Endodermal cell (in vitro differentiated cells): ENCODE measurements at regions not wholly inside any gene's neighbourhood (a gene's known extent, or its start where the extent isn't known, plus 50 kb on each side); places are given as distances from the start of the nearest gene placed in this dataset.

Experiments used
- DNase-seq: peaks from one replicate; pipeline ENCODE4 v3.0.0-alpha.2; 2017
- H3K27ac ChIP-seq: 2 replicates; pipeline ENCODE4 v1.5.1; 2013; ENCODE audit warnings: mild to moderate bottlenecking, low read depth, low read length, moderate library complexity
- H3K27me3 ChIP-seq: 2 replicates; pipeline ENCODE4 v1.6.1; 2013; ENCODE audit warnings: mild to moderate bottlenecking, low read length, moderate library complexity; ENCODE audit not compliant: insufficient read depth, control insufficient read depth, poor library complexity, severe bottlenecking
- H3K36me3 ChIP-seq: 2 replicates; pipeline ENCODE4 v1.7.0; 2013; ENCODE audit warnings: mild to moderate bottlenecking, low read length, moderate library complexity; ENCODE audit not compliant: control insufficient read depth, insufficient read depth
- H3K4me1 ChIP-seq: one replicate; pipeline ENCODE4 v1.7.0; 2013; ENCODE audit warnings: low read length; ENCODE audit not compliant: control insufficient read depth, insufficient read depth
- H3K4me3 ChIP-seq: 2 replicates; pipeline ENCODE4 v1.5.1; 2013; ENCODE audit warnings: mild to moderate bottlenecking, low read length, moderate library complexity
- H3K9ac ChIP-seq: 2 replicates; pipeline ENCODE4 v1.6.1; 2013; ENCODE audit warnings: mild to moderate bottlenecking, low read length, moderate library complexity; ENCODE audit not compliant: poor library complexity, severe bottlenecking; ENCODE audit errors: extremely low read depth
- H3K9me3 ChIP-seq: 2 replicates; pipeline ENCODE4 v1.6.1; 2013; ENCODE audit warnings: mild to moderate bottlenecking, low read length, moderate library complexity; ENCODE audit not compliant: control insufficient read depth
- H3K27ac Mint-ChIP-seq: 2 replicates; pipeline ENCODE4 v1.8.0; 2020; ENCODE audit warnings: mixed read lengths
- H3K27me3 Mint-ChIP-seq: 2 replicates; pipeline ENCODE4 v1.8.0; 2021; ENCODE audit warnings: mild to moderate bottlenecking, mixed read lengths; ENCODE audit not compliant: insufficient read depth
- H3K36me3 Mint-ChIP-seq: 2 replicates; pipeline ENCODE4 v1.8.0; 2020; ENCODE audit warnings: low read depth, mixed read lengths
- H3K4me1 Mint-ChIP-seq: 2 replicates; pipeline ENCODE4 v1.8.0; 2020; ENCODE audit warnings: mixed read lengths
- H3K4me3 Mint-ChIP-seq: 2 replicates; pipeline ENCODE4 v1.8.0; 2020; ENCODE audit warnings: mild to moderate bottlenecking, moderate library complexity, mixed read lengths
- H3K9me3 Mint-ChIP-seq: 2 replicates; pipeline ENCODE4 v1.8.0; 2020; ENCODE audit warnings: mild to moderate bottlenecking, mixed read lengths
- CTCF ChIP-seq: fragments of 200-600 bp; sonication (generic); conservative IDR thresholded peaks from 2 replicates; pipeline ENCODE4 v1.5.0; 2021; ENCODE audit warnings: antibody characterized with exemption, mild to moderate bottlenecking
- WGBS, 2 experiments: methylation state at CpG; one replicate each; pipeline versions ENCODE4 v1.1.5 to v1.1.7; 2013; ENCODE audit warnings: missing lambda C conversion rate in 2 of 2, mixed read lengths in 1 of 2; ENCODE audit not compliant: insufficient coverage in 1 of 2, insufficient read length in 1 of 2; 5-methylcytosine and 5-hydroxymethylcytosine counted together

GRCh38 chr12:30427555-30427954 is 268.1 kb downstream of the IPO8 start:
- Histone ChIP-seq H3K4me1 (no peaks in the 10 kb centered on the region), H3K27me3 (no peaks in the 10 kb centered on the region), H3K9me3 (peaks cover 30% of the 10 kb centered on the region), H3K4me3 (no peak overlapping the region), H3K9ac (no peak overlapping the region), H3K36me3 (no peaks in the 10 kb centered on the region), H3K27ac (no peak overlapping the region)
- Mint-ChIP-seq H3K27me3 (no peaks in the 10 kb centered on the region), H3K36me3 (peaks cover 9% of the 10 kb centered on the region), H3K9me3 (peaks cover 87% of the 10 kb centered on the region), H3K4me3 (no peak overlapping the region), H3K4me1 (no peaks in the 10 kb centered on the region), H3K27ac (no peak overlapping the region)
- 79 to 83% methylated on average over 1 of the region's 1 CpG for WGBS, 2 experiments
- no peak for TF ChIP-seq CTCF
- no peak for DNase-seq

DNA sequence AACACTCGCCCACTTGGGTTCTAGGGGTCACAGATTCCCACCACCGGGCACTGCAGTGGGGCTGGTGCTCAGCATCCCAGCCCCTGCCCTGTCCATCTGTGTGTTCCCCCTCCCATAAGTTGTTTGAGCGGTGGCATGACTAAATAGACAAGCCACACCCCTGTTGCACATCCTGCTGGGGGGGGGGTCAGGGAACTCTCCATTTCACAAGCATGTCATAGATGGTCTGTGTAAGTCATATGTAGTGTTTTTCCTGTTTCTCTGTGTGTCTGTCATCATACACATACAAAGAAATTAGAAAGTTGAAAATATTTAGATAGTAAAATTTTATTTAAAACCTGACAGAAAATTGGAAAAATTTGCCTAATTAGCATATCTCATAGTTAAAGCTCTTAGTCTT is 270.2 kb downstream of the IPO8 start:
- Mint-ChIP-seq H3K27me3 (no peaks in the 10 kb centered on the region), H3K27ac (no peak overlapping the region), H3K4me3 (no peak overlapping the region), H3K36me3 (peaks cover 9% of the 10 kb centered on the region), H3K4me1 (no peaks in the 10 kb centered on the region), H3K9me3 (peaks cover 74% of the 10 kb centered on the region)
- no peaks in the 10 kb centered on the region for H3K36me3 ChIP-seq
- H3K9ac ChIP-seq: no peak overlapping the region
- peaks cover 30% of the 10 kb centered on the region for H3K9me3 ChIP-seq
- H3K27ac ChIP-seq: no peak overlapping the region
- WGBS, 2 experiments: 94 to 100% methylated on average over 1 to 3 of the region's 3 CpGs
- no peak for DNase-seq
- H3K4me3 ChIP-seq: no peak overlapping the region
- TF ChIP-seq CTCF: no peak
- no peaks in the 10 kb centered on the region for H3K4me1 ChIP-seq
- H3K27me3 ChIP-seq: no peaks in the 10 kb centered on the region

DNA sequence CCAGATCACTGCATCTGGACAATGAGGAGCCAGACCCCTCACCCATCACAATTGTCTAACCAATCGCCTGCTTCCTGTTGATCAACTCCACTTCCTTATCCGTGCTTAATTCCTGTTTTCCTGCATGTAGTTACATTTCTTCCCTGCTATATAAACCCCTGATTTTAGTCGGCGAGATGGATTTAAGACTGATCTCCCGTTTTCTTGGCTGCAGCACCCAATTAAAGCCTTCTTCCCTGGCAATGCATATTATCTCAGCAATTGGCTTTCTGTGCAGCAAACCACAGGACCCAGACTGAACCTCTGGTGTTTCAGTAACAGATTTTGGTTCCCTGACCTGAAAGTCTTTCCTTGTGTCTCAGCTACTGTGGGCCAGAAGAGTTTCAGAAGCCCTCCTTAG is 272.3 kb downstream of the IPO8 start:
- Histone ChIP-seq H3K36me3 (no peaks in the 10 kb centered on the region), H3K27me3 (no peaks in the 10 kb centered on the region), H3K9me3 (peaks cover 30% of the 10 kb centered on the region), H3K9ac (no peak overlapping the region), H3K27ac (no peak overlapping the region), H3K4me3 (no peak overlapping the region), H3K4me1 (no peaks in the 10 kb centered on the region)
- Mint-ChIP-seq H3K4me1 (no peaks in the 10 kb centered on the region), H3K27me3 (no peaks in the 10 kb centered on the region), H3K4me3 (no peak overlapping the region), H3K36me3 (peaks cover 5% of the 10 kb centered on the region), H3K9me3 (peaks cover 74% of the 10 kb centered on the region), H3K27ac (no peak overlapping the region)
- 73 to 88% methylated on average over 2 to 5 of the region's 5 CpGs for WGBS, 2 experiments
- no peak for TF ChIP-seq CTCF
- no peak for DNase-seq
